ENCODE measurements at regions not wholly inside any gene's neighbourhood (a gene's known extent, or its start where the extent isn't known, plus 50 kb on each side); places are given as distances from the start of the nearest gene placed in this dataset.

DNA sequence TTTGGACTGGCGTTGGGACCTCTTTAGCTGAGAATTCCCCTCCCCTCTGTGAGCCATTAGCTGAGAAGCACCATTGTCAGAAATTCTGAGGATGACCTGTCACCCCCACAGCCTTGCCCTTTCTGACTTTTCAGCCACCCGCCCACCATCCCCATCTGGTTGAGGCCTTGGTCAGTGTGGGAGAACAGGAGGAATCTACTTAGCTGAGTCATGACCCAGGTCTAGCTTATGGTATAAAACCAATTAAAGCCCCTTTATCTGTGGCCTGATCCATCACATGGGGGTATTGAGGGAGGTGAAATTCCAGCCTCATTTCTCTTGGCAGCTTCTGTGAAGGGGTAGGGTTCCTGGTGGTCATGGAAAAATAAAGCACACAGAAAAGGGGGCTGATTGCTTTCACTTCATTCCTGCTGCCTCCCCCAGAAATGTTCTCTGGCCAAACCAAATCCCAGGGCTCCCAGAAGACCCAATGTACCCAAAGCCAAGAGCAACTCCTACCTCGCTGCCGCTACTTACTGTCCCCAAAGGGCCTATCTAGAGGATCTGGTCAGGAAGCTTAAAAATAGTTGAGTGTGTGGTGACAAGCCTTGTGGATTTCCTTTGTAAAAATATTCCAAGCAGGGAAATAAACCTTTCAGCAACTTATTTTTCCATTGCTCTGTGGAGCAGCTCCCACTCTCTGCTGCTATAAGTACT lies 174.8 kb upstream of the TNC start (continued):
- TF ChIP-seq, protein P1, sequence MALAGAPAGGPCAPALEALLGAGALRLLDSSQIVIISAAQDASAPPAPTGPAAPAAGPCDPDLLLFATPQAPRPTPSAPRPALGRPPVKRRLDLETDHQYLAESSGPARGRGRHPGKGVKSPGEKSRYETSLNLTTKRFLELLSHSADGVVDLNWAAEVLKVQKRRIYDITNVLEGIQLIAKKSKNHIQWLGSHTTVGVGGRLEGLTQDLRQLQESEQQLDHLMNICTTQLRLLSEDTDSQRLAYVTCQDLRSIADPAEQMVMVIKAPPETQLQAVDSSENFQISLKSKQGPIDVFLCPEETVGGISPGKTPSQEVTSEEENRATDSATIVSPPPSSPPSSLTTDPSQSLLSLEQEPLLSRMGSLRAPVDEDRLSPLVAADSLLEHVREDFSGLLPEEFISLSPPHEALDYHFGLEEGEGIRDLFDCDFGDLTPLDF (CRISPR knock-in tag; IDR thresholded peaks at IDR 0.05) = no peak
- TF ChIP-seq NR1H2 (CRISPR knock-in tag; IDR thresholded peaks at IDR 0.05) (no peak), ZNF219 (CRISPR knock-in tag; IDR thresholded peaks at IDR 0.05; ENCODE audit: borderline replicate concordance) (no peak)

DNA sequence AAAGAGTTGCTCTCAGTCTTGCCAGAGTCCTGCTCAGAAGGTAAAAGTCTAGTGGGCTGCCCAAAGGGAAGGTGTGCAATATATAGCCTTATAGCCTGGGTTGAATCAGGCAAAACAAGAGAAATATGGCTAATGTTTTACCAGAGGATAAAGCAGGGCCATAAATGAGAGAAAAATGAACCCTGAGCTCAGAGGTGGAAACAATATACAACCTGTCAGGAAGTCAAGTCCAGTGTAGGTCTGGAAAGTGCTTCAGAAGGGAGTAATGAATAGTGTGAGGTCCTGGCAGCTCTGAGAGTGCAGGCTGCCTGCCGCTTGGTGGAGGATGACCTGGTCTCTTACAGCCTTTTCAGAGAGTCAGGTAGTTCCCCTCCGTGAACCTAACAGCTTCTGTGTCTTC lies 177.8 kb upstream of the TNC start:
- Mint-ChIP-seq H3K27ac (no peak overlapping the region), H3K36me3 (no peaks in the 10 kb centered on the region), H3K4me3 (no peak overlapping the region), H3K9me3 (peaks cover 9% of the 10 kb centered on the region), H3K4me1 (peaks cover 32% of the 10 kb centered on the region), H3K27me3 (ENCODE audit: low read depth) (no peaks in the 10 kb centered on the region; the same call in 1 of the 2 replicates)
- no peak for DNase-seq (ENCODE audit: low spot score)
- CTCF ChIA-PET = no interaction called here
- POLR2A ChIA-PET = no interaction called here
- no peak for ATAC-seq
- TF ChIP-seq SMAD3 (CRISPR knock-in tag; IDR thresholded peaks at IDR 0.05; ENCODE audit: borderline replicate concordance) (no peak), ZNF416 (CRISPR knock-in tag; IDR thresholded peaks at IDR 0.05) (no peak), GABPB1 (CRISPR knock-in tag; IDR thresholded peaks at IDR 0.05) (no peak), TCF7 (CRISPR knock-in tag; IDR thresholded peaks at IDR 0.05; ENCODE audit: low read depth) (no peak), CREB1 (CRISPR knock-in tag; IDR thresholded peaks at IDR 0.05) (no peak), IRF2 (CRISPR knock-in tag; IDR thresholded peaks at IDR 0.05; ENCODE audit: borderline replicate concordance, low read depth) (no peak), MXD4 (CRISPR knock-in tag; IDR thresholded peaks at IDR 0.05; ENCODE audit: borderline replicate concordance) (no peak), MYBL2 (CRISPR knock-in tag; IDR thresholded peaks at IDR 0.05) (no peak)
- TF ChIP-seq, protein P2, sequence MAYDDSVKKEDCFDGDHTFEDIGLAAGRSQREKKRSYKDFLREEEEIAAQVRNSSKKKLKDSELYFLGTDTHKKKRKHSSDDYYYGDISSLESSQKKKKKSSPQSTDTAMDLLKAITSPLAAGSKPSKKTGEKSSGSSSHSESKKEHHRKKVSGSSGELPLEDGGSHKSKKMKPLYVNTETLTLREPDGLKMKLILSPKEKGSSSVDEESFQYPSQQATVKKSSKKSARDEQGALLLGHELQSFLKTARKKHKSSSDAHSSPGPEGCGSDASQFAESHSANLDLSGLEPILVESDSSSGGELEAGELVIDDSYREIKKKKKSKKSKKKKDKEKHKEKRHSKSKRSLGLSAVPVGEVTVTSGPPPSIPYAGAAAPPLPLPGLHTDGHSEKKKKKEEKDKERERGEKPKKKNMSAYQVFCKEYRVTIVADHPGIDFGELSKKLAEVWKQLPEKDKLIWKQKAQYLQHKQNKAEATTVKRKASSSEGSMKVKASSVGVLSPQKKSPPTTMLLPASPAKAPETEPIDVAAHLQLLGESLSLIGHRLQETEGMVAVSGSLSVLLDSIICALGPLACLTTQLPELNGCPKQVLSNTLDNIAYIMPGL (CRISPR knock-in tag; IDR thresholded peaks at IDR 0.05) = no peak
- TF ChIP-seq, protein P3, sequence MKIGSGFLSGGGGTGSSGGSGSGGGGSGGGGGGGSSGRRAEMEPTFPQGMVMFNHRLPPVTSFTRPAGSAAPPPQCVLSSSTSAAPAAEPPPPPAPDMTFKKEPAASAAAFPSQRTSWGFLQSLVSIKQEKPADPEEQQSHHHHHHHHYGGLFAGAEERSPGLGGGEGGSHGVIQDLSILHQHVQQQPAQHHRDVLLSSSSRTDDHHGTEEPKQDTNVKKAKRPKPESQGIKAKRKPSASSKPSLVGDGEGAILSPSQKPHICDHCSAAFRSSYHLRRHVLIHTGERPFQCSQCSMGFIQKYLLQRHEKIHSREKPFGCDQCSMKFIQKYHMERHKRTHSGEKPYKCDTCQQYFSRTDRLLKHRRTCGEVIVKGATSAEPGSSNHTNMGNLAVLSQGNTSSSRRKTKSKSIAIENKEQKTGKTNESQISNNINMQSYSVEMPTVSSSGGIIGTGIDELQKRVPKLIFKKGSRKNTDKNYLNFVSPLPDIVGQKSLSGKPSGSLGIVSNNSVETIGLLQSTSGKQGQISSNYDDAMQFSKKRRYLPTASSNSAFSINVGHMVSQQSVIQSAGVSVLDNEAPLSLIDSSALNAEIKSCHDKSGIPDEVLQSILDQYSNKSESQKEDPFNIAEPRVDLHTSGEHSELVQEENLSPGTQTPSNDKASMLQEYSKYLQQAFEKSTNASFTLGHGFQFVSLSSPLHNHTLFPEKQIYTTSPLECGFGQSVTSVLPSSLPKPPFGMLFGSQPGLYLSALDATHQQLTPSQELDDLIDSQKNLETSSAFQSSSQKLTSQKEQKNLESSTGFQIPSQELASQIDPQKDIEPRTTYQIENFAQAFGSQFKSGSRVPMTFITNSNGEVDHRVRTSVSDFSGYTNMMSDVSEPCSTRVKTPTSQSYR (CRISPR knock-in tag; IDR thresholded peaks at IDR 0.05) = no peak
- TF ChIP-seq, protein P4, sequence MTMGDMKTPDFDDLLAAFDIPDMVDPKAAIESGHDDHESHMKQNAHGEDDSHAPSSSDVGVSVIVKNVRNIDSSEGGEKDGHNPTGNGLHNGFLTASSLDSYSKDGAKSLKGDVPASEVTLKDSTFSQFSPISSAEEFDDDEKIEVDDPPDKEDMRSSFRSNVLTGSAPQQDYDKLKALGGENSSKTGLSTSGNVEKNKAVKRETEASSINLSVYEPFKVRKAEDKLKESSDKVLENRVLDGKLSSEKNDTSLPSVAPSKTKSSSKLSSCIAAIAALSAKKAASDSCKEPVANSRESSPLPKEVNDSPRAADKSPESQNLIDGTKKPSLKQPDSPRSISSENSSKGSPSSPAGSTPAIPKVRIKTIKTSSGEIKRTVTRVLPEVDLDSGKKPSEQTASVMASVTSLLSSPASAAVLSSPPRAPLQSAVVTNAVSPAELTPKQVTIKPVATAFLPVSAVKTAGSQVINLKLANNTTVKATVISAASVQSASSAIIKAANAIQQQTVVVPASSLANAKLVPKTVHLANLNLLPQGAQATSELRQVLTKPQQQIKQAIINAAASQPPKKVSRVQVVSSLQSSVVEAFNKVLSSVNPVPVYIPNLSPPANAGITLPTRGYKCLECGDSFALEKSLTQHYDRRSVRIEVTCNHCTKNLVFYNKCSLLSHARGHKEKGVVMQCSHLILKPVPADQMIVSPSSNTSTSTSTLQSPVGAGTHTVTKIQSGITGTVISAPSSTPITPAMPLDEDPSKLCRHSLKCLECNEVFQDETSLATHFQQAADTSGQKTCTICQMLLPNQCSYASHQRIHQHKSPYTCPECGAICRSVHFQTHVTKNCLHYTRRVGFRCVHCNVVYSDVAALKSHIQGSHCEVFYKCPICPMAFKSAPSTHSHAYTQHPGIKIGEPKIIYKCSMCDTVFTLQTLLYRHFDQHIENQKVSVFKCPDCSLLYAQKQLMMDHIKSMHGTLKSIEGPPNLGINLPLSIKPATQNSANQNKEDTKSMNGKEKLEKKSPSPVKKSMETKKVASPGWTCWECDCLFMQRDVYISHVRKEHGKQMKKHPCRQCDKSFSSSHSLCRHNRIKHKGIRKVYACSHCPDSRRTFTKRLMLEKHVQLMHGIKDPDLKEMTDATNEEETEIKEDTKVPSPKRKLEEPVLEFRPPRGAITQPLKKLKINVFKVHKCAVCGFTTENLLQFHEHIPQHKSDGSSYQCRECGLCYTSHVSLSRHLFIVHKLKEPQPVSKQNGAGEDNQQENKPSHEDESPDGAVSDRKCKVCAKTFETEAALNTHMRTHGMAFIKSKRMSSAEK (CRISPR knock-in tag; IDR thresholded peaks at IDR 0.05; ENCODE audit: borderline replicate concordance) = no peak
- TF ChIP-seq, protein P5, sequence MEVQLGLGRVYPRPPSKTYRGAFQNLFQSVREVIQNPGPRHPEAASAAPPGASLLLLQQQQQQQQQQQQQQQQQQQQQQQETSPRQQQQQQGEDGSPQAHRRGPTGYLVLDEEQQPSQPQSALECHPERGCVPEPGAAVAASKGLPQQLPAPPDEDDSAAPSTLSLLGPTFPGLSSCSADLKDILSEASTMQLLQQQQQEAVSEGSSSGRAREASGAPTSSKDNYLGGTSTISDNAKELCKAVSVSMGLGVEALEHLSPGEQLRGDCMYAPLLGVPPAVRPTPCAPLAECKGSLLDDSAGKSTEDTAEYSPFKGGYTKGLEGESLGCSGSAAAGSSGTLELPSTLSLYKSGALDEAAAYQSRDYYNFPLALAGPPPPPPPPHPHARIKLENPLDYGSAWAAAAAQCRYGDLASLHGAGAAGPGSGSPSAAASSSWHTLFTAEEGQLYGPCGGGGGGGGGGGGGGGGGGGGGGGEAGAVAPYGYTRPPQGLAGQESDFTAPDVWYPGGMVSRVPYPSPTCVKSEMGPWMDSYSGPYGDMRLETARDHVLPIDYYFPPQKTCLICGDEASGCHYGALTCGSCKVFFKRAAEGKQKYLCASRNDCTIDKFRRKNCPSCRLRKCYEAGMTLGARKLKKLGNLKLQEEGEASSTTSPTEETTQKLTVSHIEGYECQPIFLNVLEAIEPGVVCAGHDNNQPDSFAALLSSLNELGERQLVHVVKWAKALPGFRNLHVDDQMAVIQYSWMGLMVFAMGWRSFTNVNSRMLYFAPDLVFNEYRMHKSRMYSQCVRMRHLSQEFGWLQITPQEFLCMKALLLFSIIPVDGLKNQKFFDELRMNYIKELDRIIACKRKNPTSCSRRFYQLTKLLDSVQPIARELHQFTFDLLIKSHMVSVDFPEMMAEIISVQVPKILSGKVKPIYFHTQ (CRISPR knock-in tag; IDR thresholded peaks at IDR 0.05) = no peak
- TF ChIP-seq, protein P6, sequence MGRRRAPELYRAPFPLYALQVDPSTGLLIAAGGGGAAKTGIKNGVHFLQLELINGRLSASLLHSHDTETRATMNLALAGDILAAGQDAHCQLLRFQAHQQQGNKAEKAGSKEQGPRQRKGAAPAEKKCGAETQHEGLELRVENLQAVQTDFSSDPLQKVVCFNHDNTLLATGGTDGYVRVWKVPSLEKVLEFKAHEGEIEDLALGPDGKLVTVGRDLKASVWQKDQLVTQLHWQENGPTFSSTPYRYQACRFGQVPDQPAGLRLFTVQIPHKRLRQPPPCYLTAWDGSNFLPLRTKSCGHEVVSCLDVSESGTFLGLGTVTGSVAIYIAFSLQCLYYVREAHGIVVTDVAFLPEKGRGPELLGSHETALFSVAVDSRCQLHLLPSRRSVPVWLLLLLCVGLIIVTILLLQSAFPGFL (CRISPR knock-in tag; IDR thresholded peaks at IDR 0.05; ENCODE audit: borderline replicate concordance) = no peak
